Parathyroid adenoma (tissue), 2 donors: ENCODE measurements at regions not wholly inside any gene's neighbourhood (a gene's known extent, or its start where the extent isn't known, plus 50 kb on each side); places are given as distances from the start of the nearest gene placed in this dataset.
"Not testable (repeated sequence)": the region's sequence is repeated elsewhere in the genome, so short reads cannot be mapped to it uniquely, and the experiment has no call there.

ENCODE experiments used
- H2AFZ ChIP-seq: fragments of 300-600 bp; sonication (generic); one replicate; pipeline ENCODE4 v1.7.0; 2017; ENCODE audit warnings: antibody characterized with exemption, mild to moderate bottlenecking
- H3K27ac ChIP-seq: fragments of 300-600 bp; sonication (generic); one replicate; pipeline ENCODE4 v1.7.0; 2017
- H3K27me3 ChIP-seq: fragments of 300-600 bp; sonication (generic); one replicate; pipeline ENCODE4 v1.7.0; 2017; ENCODE audit warnings: low read length; ENCODE audit not compliant: control insufficient read depth, insufficient read depth
- H3K36me3 ChIP-seq: fragments of 300-600 bp; sonication (generic); one replicate; pipeline ENCODE4 v1.7.0; 2017; ENCODE audit warnings: low read length; ENCODE audit not compliant: control insufficient read depth, insufficient read depth
- H3K4me1 ChIP-seq: fragments of 300-600 bp; sonication (generic); one replicate; pipeline ENCODE4 v1.7.0; 2017; ENCODE audit warnings: control low read depth
- H3K4me2 ChIP-seq: fragments of 300-600 bp; sonication (generic); one replicate; pipeline ENCODE4 v1.7.0; 2017; ENCODE audit warnings: low read length
- H3K4me3 ChIP-seq: fragments of 300-600 bp; sonication (generic); one replicate; pipeline ENCODE4 v1.7.0; 2017; ENCODE audit warnings: low read depth, low read length
- H3K79me2 ChIP-seq: fragments of 300-600 bp; sonication (generic); one replicate; pipeline ENCODE4 v1.7.0; 2017; ENCODE audit warnings: control low read depth
- H3K9ac ChIP-seq: fragments of 300-600 bp; sonication (generic); one replicate; pipeline ENCODE4 v1.7.0; 2017; ENCODE audit warnings: mild to moderate bottlenecking
- H3K9me3 ChIP-seq: fragments of 300-600 bp; sonication (generic); one replicate; pipeline ENCODE4 v1.7.0; 2017; ENCODE audit warnings: low read length; ENCODE audit not compliant: control insufficient read depth
- CTCF ChIP-seq: fragments of 300-600 bp; sonication (generic); IDR thresholded peaks from one replicate; pipeline ENCODE4 v1.7.0; 2017; ENCODE audit warnings: antibody characterized with exemption, mild to moderate bottlenecking
- donor health status: primary hyperparathyroidism.

DNA sequence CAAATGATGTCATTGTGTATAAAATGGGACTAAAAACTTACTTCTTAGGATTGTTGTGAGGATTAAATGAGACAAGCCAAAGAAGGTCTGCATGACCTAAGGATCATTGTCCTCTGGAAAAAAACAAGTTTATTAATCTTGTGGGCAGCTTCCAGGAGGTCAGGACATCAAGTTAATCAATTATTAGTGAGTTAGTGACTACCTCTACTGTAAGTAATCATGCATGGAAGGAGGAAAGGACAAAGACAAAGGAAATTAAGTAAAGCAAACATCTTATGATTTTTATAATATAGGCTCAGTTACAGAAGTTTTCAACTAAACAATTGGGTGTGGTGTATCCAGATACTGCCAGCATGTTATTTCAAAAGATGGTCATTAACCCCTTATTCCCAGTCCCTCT, 129.3 kb upstream of the TUT7 start:
- H3K27ac ChIP-seq, result no peak overlapping the region
- H3K36me3 ChIP-seq, result no peaks in the 10 kb centered on the region
- H3K27me3 ChIP-seq, result no peaks in the 10 kb centered on the region
- no peak overlapping the region for H3K9ac ChIP-seq
- no peaks in the 10 kb centered on the region for H3K79me2 ChIP-seq
- no peak overlapping the region for H3K4me2 ChIP-seq
- no peak for TF ChIP-seq CTCF
- H2AFZ ChIP-seq, result no peak overlapping the region
- H3K4me1 ChIP-seq, result no peaks in the 10 kb centered on the region
- no peaks in the 10 kb centered on the region for H3K9me3 ChIP-seq
- no peak overlapping the region for H3K4me3 ChIP-seq

DNA sequence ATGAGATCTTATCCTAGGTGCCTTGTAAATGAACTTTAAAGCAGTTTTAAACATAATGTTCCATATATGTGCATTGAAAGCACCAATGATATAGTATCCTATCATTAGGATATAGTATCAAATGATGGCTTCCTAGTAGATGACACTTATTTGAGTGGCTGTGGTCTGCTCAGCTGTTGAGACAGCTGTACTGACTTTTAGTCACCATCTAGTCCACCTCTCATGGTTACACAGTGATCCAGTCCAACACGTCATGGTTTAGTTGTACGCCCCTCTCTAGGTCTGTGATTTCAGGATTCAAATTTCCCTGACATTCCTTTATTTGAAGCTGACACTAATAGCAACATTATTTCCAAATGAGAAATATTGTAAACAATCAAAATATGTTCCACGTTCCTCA, 127.3 kb upstream of the TUT7 start:
- no peaks in the 10 kb centered on the region for H3K27me3 ChIP-seq
- TF ChIP-seq CTCF, result no peak
- no peak overlapping the region for H3K4me3 ChIP-seq

GRCh38 chr9:86475255-86475654, 121.0 kb upstream of the TUT7 start:
- H3K36me3 ChIP-seq, H3K27me3 ChIP-seq, H3K79me2 ChIP-seq, H3K4me2 ChIP-seq, H3K9ac ChIP-seq, H3K27ac ChIP-seq, H3K4me1 ChIP-seq, H3K9me3 ChIP-seq, H2AFZ ChIP-seq, H3K4me3 ChIP-seq: not testable (repeated sequence)

More for the DNA sequence above, 127.3 kb upstream of the TUT7 start:
- no peak overlapping the region for H3K27ac ChIP-seq
- H3K4me1 ChIP-seq, result no peaks in the 10 kb centered on the region
- H3K79me2 ChIP-seq, result no peaks in the 10 kb centered on the region
- no peak overlapping the region for H3K9ac ChIP-seq
- H3K4me2 ChIP-seq, result no peak overlapping the region
- no peaks in the 10 kb centered on the region for H3K36me3 ChIP-seq
- H2AFZ ChIP-seq, result no peak overlapping the region
- H3K9me3 ChIP-seq, result no peaks in the 10 kb centered on the region

- no peaks in the 10 kb centered on the region for H3K79me2 ChIP-seq
Observed at GRCh38 chr9:86471171-86471815, 117.1 kb upstream of the TUT7 start.

DNA sequence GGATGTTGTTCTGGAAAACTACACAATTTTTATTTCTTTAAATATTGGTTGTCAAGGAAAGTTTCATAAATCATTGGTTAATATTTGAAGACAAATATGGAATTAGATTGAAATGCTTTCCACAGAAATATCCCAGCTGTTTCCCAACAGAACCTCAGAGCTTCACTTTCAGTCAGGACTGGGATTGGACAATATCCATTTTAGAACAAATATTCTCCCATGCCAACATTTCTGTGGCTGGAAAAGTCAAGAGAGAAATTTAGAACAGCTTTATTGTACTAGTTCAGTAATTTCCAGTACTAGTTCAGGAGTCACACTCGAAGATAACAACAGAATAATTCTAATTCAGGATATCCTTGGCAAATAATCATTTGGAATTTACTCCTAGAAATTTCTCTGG, 116.1 kb upstream of the TUT7 start:
- Histone ChIP-seq H3K27me3 (no peaks in the 10 kb centered on the region), H3K4me2 (no peak overlapping the region), H3K4me1 (no peaks in the 10 kb centered on the region), H3K27ac (no peak overlapping the region), H3K9ac (no peak overlapping the region), H3K4me3 (no peak overlapping the region), H3K79me2 (no peaks in the 10 kb centered on the region), H3K9me3 (no peaks in the 10 kb centered on the region), H3K36me3 (no peaks in the 10 kb centered on the region), H2AFZ (no peak overlapping the region)
- no peak for TF ChIP-seq CTCF

More at GRCh38 chr9:86471171-86471815, 117.1 kb upstream of the TUT7 start:
- no peak overlapping the region for H3K4me2 ChIP-seq
- no peak overlapping the region for H3K27ac ChIP-seq
- no peaks in the 10 kb centered on the region for H3K4me1 ChIP-seq
- H3K27me3 ChIP-seq, result no peaks in the 10 kb centered on the region
- TF ChIP-seq CTCF, result no peak
- no peak overlapping the region for H3K4me3 ChIP-seq
- no peak overlapping the region for H2AFZ ChIP-seq
- H3K9me3 ChIP-seq, result no peaks in the 10 kb centered on the region
- H3K36me3 ChIP-seq, result no peaks in the 10 kb centered on the region
- no peak overlapping the region for H3K9ac ChIP-seq
